Tibial nerve (tissue), 4 donors: ENCODE measurements at regions not wholly inside any gene's neighbourhood (a gene's known extent, or its start where the extent isn't known, plus 50 kb on each side); places are given as distances from the start of the nearest gene placed in this dataset.

ENCODE experiments used
- DNase-seq, 2 donors: peaks; one replicate each; pipeline ENCODE4 v3.0.0-alpha.2; 2019; ENCODE audit warnings: low spot score in 2 of 2
- H3K27ac ChIP-seq, 4 donors: fragments of 200-600 bp; sonication (generic) in 3 of 4; one replicate each; pipeline ENCODE4 v1.5.1; 2017 to 2019; ENCODE audit warnings: mild to moderate bottlenecking in 1 of 4
- H3K27me3 ChIP-seq, 2 donors: fragments of 200-600 bp; sonication (generic) in 1 of 2; one replicate each; pipeline versions ENCODE4 v1.5.1 to v1.6.0; 2017 to 2019
- H3K36me3 ChIP-seq, 3 donors: fragments of 200-600 bp; sonication (generic); one replicate each; pipeline ENCODE4 v1.5.1; 2018 to 2019
- H3K4me1 ChIP-seq, 4 donors: fragments of 200-600 bp; sonication (generic) in 3 of 4; one replicate each; pipeline ENCODE4 v1.5.1; 2017 to 2019
- H3K4me3 ChIP-seq, 4 donors: fragments of 200-600 bp; sonication (generic) in 3 of 4; one replicate each; pipeline ENCODE4 v1.5.1; 2017 to 2019; ENCODE audit warnings: mild to moderate bottlenecking in 1 of 4, moderate library complexity in 1 of 4
- H3K9me3 ChIP-seq, 4 donors: fragments of 200-600 bp; sonication (generic) in 3 of 4; one replicate each; pipeline ENCODE4 v1.5.1; 2017 to 2019
- EP300 ChIP-seq, 2 donors: sonication (generic); formaldehyde crosslinking; IDR thresholded peaks; one replicate each; pipeline ENCODE4 v1.6.1; 2017; ENCODE audit warnings: antibody characterized with exemption in 2 of 2, mild to moderate bottlenecking in 1 of 2
- POLR2A ChIP-seq, 2 donors: fragments of 450-650 bp; IDR thresholded peaks; one replicate each; pipeline ENCODE4 v1.6.1; 2017; ENCODE audit warnings: antibody characterized with exemption in 2 of 2, mild to moderate bottlenecking in 2 of 2, moderate library complexity in 2 of 2
- WGBS, 2 donors: methylation state at CpG; one replicate each; pipeline ENCODE4 v1.1.5; 2018; 5-methylcytosine and 5-hydroxymethylcytosine counted together
- TF ChIP-seq, protein P1 (sequence below), 5 experiments: fragments of 200-600 bp in 3 of 5; fragments of 450-650 bp in 2 of 5; sonication (generic) in 3 of 5; IDR thresholded peaks; one replicate each; pipeline ENCODE4 v1.5.1; 2016 to 2019; ENCODE audit warnings: antibody characterized with exemption in 5 of 5, mild to moderate bottlenecking in 3 of 5, moderate library complexity in 2 of 5

DNA sequence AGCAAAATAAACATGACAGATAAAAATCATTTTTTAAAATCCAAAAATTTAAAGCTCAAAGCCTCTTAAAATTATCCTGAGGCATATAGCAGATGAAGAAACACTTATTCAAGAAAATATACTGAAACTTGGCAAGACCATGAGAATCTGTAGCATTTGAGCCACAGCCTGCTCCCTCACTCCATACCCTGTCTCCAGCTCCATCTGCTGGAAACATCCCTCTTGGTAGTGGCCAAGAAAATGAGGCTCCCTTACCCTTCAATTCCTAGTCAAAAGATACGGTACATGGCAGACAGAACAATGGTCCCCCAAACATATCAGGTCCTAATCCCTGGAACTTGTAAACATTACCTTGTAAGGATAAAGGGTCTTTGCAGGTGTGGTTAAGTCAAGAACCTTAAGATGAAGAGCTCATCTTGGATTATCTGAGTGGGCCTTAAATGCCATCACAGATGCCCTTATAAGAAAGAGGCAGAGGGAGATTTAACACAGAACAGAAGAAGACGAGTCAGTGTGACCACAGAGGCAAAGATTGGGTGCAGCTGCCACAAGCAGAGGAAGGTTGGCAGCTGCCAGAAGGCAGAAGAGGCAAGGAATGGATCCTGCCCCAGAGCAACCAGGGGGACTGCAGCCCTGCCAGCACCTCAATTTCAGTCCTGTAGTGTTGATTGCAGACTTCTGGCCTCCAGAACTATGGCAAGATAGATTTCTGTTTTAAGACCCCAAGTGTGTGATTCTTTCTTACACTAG lies 149.4 kb downstream of the ZNF248 start:
- no peak for DNase-seq
- TF ChIP-seq EP300 (IDR thresholded peaks at IDR 0.05): no peak
- no peak for TF ChIP-seq POLR2A (IDR thresholded peaks at IDR 0.05)
- TF ChIP-seq, protein P1, sequence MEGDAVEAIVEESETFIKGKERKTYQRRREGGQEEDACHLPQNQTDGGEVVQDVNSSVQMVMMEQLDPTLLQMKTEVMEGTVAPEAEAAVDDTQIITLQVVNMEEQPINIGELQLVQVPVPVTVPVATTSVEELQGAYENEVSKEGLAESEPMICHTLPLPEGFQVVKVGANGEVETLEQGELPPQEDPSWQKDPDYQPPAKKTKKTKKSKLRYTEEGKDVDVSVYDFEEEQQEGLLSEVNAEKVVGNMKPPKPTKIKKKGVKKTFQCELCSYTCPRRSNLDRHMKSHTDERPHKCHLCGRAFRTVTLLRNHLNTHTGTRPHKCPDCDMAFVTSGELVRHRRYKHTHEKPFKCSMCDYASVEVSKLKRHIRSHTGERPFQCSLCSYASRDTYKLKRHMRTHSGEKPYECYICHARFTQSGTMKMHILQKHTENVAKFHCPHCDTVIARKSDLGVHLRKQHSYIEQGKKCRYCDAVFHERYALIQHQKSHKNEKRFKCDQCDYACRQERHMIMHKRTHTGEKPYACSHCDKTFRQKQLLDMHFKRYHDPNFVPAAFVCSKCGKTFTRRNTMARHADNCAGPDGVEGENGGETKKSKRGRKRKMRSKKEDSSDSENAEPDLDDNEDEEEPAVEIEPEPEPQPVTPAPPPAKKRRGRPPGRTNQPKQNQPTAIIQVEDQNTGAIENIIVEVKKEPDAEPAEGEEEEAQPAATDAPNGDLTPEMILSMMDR (IDR thresholded peaks at IDR 0.05): no peak
- H3K27me3 ChIP-seq: no peaks in the 10 kb centered on the region
- no peaks in the 10 kb centered on the region for H3K36me3 ChIP-seq
- 59 to 63% methylated on average over 2 of the region's 2 CpGs for WGBS, 2 donors
- H3K27ac ChIP-seq: no peak overlapping the region
- H3K4me3 ChIP-seq: no peak overlapping the region
- H3K9me3 ChIP-seq: peaks cover 0 to 32% (median 0%) of the 10 kb centered on the region in 4 donors
- H3K4me1 ChIP-seq: no peaks in the 10 kb centered on the region

DNA sequence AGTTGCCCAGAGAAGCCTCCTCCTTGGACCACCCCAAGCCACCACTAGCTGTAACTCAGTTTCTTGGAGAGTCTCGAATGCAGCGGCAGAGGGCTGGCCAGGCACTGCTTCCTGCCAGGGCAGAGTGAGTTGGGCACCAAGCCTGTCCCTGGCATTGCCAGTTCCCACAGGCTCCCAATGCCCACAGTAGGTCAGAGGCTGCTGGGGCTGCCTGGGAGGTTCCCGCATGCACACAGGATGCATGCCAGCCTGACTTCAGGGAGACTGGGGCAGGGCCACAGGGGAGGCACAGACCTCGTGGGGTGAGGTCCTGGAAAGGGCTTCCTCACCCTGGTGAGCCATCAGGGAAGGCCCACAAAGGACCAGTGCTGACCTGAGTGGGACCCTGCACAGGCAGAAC lies 152.8 kb downstream of the ZNF248 start:
- no peak for DNase-seq
- no peaks in the 10 kb centered on the region for H3K36me3 ChIP-seq
- TF ChIP-seq EP300 (IDR thresholded peaks at IDR 0.05) (no peak), POLR2A (IDR thresholded peaks at IDR 0.05) (no peak)
- TF ChIP-seq, protein P1 (IDR thresholded peaks at IDR 0.05): no peak
- peaks cover 0 to 42% (median 0%) of the 10 kb centered on the region in 4 donors for H3K9me3 ChIP-seq
- H3K4me1 ChIP-seq: no peaks in the 10 kb centered on the region
- H3K27me3 ChIP-seq: no peaks in the 10 kb centered on the region
- H3K4me3 ChIP-seq: no peak overlapping the region
- no peak overlapping the region for H3K27ac ChIP-seq
- 77% methylated on average over 4 of the region's 4 CpGs for WGBS, 2 donors

DNA sequence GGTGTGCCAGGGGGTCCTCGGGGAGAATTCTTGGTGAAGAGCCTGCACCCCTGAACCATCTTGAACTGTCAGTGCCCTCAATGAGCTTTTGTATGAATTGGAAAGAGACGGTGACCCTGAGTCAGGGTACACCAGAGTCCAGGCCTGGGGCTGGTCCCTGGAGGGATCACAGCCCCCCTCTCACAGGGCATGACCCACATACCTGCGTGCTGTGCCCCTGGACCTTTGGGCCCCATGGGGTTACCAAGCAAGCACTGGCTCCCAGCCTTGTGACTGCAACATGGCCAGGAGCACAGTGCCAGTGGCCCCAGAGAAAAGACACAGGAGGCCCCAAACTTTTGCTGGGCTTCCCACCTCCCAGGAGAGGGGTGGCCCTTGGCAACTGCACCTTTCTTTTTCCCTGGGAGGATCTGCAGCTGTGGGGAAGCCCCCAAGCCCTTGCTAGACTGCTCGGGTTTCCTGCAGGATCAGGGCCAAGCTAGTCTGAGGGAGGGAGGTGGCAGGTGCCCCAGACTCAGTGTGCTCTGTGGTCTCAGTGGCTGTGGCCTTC lies 153.5 kb downstream of the ZNF248 start:
- Histone ChIP-seq H3K36me3 (no peaks in the 10 kb centered on the region), H3K27ac (no peak overlapping the region), H3K4me3 (no peak overlapping the region), H3K4me1 (no peaks in the 10 kb centered on the region), H3K9me3 (peaks cover 0 to 42% (median 0%) of the 10 kb centered on the region in 4 donors), H3K27me3 (no peaks in the 10 kb centered on the region)
- WGBS, 2 donors: 68 to 88% methylated on average over 3 of the region's 4 CpGs
- no peak for DNase-seq
- no peak for TF ChIP-seq EP300 (IDR thresholded peaks at IDR 0.05)
- TF ChIP-seq POLR2A (IDR thresholded peaks at IDR 0.05): no peak
- TF ChIP-seq, protein P1 (IDR thresholded peaks at IDR 0.05): no peak

DNA sequence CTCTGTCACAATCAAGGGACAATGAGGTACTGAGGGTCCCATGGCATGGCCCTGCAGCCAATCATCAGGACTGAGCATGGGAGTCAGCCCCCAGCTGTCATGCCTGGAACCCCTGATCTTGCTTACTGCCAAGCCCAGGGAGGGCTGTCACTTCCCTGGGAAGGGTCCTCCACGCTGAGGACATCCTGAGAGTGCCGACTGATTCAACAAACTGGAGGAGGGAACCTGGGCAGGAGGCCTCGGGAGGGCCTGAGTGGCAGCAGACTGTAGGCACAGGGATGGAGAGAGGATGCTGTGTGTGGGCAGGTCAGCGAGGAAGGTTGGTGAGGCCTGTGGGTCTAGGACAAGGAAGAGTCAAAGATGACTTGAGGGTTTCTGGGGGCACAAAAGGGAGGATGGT lies 154.3 kb downstream of the ZNF248 start:
- TF ChIP-seq, protein P1 (IDR thresholded peaks at IDR 0.05): no peak
- TF ChIP-seq POLR2A (IDR thresholded peaks at IDR 0.05): no peak
- 62 to 73% methylated on average over 4 of the region's 4 CpGs for WGBS, 2 donors
- H3K9me3 ChIP-seq: peaks cover 0 to 47% (median 0%) of the 10 kb centered on the region in 4 donors
- H3K27ac ChIP-seq: no peak overlapping the region
- H3K4me3 ChIP-seq: no peak overlapping the region
- no peaks in the 10 kb centered on the region for H3K36me3 ChIP-seq
- H3K27me3 ChIP-seq: no peaks in the 10 kb centered on the region
- DNase-seq: no peak
- no peaks in the 10 kb centered on the region for H3K4me1 ChIP-seq

DNA sequence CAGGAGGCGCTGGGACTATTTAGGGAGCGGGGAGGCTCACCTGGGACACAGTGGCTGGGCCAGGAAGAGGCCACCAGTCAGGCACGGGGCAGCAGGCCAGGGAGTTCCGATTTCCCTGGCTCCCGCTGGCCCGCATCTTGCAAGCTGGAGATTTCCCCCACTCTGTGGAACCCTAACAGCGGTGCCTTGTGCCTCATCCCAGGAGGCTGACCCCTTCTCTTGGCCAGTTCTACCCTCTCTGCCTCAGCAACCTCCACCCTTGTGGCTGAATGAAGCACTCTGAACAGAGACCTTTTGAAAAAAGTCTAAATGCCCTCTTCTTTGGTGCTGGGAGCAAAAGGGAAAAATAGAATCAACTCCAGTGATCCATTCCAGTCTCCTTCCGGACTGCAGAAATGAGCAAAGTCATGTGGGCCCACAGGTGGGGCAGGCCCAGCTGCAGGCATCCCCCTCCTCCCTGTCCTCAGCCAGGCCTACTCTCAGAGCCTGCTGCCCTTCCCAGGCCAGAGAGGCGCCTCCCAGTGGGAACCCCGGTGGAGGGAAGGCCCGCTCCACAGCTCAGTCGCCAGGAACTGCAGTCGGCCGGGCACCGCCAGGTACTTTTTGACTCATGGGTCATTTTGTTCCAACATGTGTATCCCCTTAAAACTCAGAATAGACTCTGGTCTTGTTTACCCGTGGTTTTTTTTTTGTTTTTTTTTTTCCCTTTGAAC lies 155.5 kb downstream of the ZNF248 start:
- Histone ChIP-seq H3K27ac (no peak overlapping the region), H3K4me3 (no peak overlapping the region), H3K36me3 (no peaks in the 10 kb centered on the region), H3K4me1 (no peaks in the 10 kb centered on the region), H3K9me3 (peaks cover 0 to 47% (median 0%) of the 10 kb centered on the region in 4 donors), H3K27me3 (no peaks in the 10 kb centered on the region)
- WGBS, 2 donors: 81 to 85% methylated on average over 16 of the region's 16 CpGs
- no peak for DNase-seq
- TF ChIP-seq EP300 (IDR thresholded peaks at IDR 0.05) (no peak), POLR2A (IDR thresholded peaks at IDR 0.05) (no peak)
- TF ChIP-seq, protein P1 (IDR thresholded peaks at IDR 0.05): no peak
